GM18507 (cell line): ENCODE measurements at regions not wholly inside any gene's neighbourhood (a gene's known extent, or its start where the extent isn't known, plus 50 kb on each side); places are given as distances from the start of the nearest gene placed in this dataset.

Experiments
- DNase-seq: peaks from one replicate; pipeline ENCODE4 v3.0.0; 2011; ENCODE audit warnings: low read depth; ENCODE audit not compliant: insufficient read length; ENCODE audit errors: extremely low spot score
- FAIRE-seq: peaks from 2 replicates; lab custom pipeline; 2011; peaks lifted over from hg19 to GRCh38; lab: Jason Lieb, UNC

- FAIRE-seq (no peak), DNase-seq (no peak)
Observed at GRCh38 chr15:70269311-70269911, 171.7 kb upstream of the TLE3 start.

GRCh38 chr15:70268698-70269251, 171.1 kb upstream of the TLE3 start:
- DNase-seq: no peak
- peak; percentile 18 for FAIRE-seq

- FAIRE-seq: no peak
- DNase-seq: no peak
Observed at GRCh38 chr15:70267879-70268278, 170.2 kb upstream of the TLE3 start.

DNA sequence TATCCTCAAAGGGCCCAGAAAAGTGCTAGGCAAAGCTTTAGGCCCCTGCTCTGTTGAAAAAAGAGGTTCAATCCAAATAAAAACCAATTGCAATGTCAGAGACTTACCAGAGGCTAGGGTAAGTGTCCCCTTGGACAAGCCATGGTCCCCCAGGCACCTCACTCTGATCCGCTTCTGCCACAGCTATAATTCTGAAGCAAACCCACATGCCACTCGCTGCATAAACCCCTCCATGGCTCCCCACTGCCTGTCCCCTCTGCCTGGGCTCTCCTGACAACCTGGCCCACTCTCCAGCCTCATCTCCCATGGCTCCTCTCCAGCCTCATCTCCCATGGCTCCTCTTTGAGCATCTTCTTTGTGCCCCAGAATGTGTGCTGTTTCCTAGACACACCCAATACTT, 169.6 kb upstream of the TLE3 start:
- DNase-seq: no peak
- no peak for FAIRE-seq

DNA sequence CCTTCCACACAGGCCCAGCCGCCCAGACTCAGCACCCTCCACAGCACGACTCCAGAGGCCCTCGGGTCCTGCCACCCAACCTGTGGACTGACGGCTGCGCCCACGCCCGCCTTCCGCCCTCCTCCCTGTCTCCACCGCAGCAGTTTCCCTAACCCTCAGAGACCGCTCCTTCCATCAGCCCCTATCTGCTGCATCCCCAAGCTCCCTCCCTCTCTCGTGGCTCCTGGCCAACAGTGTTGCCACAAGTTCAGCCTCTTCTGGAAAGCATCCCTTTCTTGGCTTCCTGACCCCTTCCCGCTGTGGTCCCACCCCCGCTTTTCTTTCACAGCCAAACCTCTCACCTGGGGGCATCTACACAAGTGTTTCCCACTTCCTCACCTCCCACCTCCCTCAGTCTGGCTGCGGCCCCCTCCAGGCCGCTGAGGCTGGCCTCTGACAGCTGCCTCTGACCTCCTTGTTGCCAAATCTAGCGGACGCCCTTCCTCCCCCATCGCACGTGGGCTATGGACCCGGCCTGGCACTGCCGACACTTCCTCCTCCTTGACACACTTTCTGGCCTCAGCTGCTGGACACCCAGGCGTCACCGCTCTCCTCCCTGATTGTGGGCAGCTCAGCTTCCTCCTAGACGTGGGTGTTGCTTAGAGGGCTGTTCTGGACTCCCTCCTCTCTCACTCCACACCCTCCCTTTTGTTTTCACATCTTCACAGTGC, 168.8 kb upstream of the TLE3 start:
- FAIRE-seq (no peak), DNase-seq (no peak)

DNA sequence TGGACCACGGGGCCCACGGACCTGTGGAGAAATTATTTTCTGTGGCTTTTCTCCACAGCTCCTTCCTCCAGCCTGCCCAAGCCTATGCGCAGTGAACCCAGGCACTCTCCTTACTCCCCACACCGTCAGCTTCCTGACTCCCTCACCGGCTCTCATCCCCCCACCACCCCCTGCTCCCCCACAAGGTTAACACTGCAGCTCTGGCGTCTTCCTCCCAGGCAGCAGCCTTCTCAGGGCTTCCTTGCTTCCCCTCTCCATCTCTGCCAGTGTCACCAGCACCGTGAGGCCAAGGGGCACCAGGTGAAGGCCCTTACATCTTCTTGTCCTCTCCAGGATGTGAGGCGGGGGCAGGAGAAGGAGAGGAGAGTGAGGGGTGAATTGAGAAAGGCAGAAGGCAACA, 168.3 kb upstream of the TLE3 start:
- FAIRE-seq: no peak
- no peak for DNase-seq

DNA sequence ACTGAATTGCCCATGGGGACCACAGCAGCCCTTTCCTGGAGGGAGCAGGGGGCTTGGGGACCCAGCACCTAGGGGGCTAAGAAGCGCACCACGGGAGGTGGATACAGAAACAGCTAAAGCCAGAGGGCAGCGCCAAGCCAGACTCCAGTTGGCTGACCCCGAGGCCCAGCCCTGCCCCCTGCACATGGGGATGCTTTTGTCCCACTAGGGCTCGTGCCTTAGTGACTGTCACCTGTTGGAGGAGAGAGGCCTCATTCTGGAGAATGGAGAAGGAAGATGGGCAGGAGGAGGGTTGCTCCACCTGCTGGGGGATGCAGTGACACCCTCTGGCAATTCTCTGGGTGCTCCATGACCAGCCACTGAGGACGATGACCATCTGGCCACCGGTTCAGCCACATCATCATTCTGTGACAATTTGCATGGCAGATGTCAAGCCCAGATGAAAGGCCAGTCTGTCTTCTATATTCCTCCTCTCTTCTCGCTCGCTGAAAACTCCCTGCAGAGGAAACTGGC, 167.8 kb upstream of the TLE3 start:
- DNase-seq (no peak), FAIRE-seq (no peak)

- no peak for FAIRE-seq
- DNase-seq: no peak
Observed at GRCh38 chr15:70264738-70265465, 167.2 kb upstream of the TLE3 start.

GRCh38 chr15:70264014-70264582, 166.4 kb upstream of the TLE3 start:
- FAIRE-seq (peak; percentile 78), DNase-seq (no peak)

GRCh38 chr15:70262591-70263274, 165.0 kb upstream of the TLE3 start:
- FAIRE-seq (no peak), DNase-seq (no peak)

- FAIRE-seq (no peak), DNase-seq (no peak)
Observed at GRCh38 chr15:70262171-70262570, 164.5 kb upstream of the TLE3 start.

GRCh38 chr15:70261083-70261482, 163.4 kb upstream of the TLE3 start:
- DNase-seq (no peak), FAIRE-seq (no peak)

GRCh38 chr15:70260580-70260979, 162.9 kb upstream of the TLE3 start:
- no peak for DNase-seq
- FAIRE-seq: no peak

DNA sequence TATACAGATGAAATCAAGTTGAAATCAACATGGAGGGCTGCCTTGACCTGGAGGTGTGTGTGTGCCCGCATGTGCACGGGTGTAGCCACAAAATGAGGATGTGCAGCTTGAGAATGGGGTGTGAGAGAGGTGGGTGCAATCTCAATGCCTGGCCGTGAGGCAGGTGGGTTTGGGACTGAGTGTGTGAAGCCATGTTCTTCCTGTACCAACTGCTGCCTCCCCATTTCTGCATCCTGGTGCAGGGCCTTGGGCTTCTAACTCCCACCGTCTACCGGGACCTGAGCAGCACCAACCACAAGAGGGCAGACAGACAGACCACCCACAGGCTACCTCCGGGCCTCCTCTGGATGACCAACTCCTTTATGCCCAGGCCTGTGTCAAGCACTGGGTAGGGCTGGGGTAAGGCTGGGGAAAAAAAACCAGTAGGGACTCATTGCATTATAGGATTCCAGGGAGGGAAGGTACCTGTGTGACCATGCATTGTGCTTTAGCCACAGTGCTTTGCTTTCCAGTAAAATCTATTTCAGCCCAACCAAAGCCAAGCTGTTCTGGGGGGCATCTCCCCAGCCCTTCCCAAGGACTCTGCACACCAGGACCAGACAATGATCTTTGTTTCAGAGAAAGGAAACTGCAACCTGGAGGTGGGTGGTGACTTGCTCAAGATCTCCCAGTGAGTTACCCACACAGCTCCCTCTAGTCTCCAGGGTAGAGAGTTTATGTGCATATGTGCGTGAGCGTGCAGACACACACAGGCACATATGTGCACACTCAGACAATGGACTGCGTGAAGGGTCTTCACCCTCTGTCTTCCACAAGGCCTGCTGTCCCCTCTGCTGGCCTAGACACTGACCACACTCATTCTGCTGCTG, 162.2 kb upstream of the TLE3 start:
- FAIRE-seq (no peak), DNase-seq (no peak)

DNA sequence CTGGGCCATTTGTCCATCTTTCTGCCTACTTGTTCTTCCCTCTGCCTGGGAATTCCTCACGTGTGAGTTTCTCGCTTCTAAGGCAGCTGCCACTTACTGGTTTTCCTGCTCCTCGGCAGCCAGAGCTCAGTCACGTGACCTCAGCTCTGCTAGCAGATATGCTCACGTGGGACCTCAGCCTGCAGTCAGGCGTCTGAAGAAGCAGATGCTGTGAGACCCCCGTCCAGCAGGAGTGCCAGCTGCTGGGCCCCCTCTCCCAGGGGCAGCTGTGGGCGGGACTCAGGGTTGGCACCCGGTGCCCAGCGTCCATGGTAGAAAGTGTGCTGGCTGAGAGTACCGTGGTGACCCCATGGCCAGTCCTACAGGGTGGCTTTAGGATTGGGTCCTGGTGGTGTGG, 161.3 kb upstream of the TLE3 start:
- FAIRE-seq: no peak
- DNase-seq: no peak

DNA sequence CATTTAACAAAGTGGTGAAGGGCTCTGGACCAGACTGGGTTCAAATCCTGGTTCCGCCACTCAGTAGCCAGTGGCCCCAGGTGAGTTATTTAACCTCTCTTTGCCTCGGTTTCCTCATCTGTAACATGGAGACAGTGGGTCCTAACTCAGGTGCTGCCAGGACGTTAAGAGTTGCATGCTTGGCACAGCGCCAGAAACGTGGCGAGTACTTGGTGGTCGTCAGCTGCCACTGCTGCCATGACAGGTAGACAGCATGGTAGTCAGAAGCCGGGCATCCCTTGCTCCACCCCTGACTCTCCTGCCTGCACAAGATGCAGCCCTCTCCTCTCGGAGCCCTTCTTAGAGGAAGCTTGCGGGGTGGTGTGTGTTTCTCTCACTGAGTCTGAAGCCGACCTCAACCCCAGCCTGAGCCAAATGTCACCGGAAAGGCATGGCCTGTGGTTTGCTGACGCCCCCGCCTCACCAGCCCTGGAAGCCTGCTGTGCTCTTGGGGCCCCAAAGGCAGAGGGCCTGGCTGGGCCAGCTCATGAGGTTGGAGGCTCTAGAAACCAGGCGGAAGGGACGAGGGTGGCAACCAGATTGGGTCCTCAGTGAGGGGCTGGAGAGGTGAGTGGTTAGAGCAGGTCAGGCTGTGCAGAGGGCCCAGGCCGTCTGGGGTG, 160.8 kb upstream of the TLE3 start:
- FAIRE-seq: peak; percentile 80
- no peak for DNase-seq

GRCh38 chr15:70257573-70258248, 160.0 kb upstream of the TLE3 start:
- no peak for DNase-seq

GRCh38 chr15:70257047-70257446, 159.3 kb upstream of the TLE3 start:
- FAIRE-seq (no peak), DNase-seq (no peak)

More at GRCh38 chr15:70257573-70258248, 160.0 kb upstream of the TLE3 start:
- FAIRE-seq: peak; percentile 5
